B cell (primary cell): ENCODE measurements at regions not wholly inside any gene's neighbourhood (a gene's known extent, or its start where the extent isn't known, plus 50 kb on each side); places are given as distances from the start of the nearest gene placed in this dataset.

Experiments used
- ATAC-seq: fragments of 200-7000 bp; cut with Tn5 transposase; one replicate; pipeline ENCODE4 v1.10.0; 2021; ENCODE audit warnings: low read depth, mild to moderate bottlenecking, moderate number of reproducible peaks, moderate library complexity
- CTCF ChIA-PET: fragments of 350-600 bp; sonication (Branson Sonifier 250); formaldehyde crosslinking; loops from one replicate; lab custom pipeline; 2021; ENCODE audit warnings: antibody characterized with exemption, inconsistent platforms; lab: Charles Lee
- POLR2A ChIA-PET: fragments of 350-600 bp; sonication (Branson Sonifier 250); formaldehyde crosslinking; loops from one replicate; lab custom pipeline; 2021; ENCODE audit warnings: antibody characterized with exemption; lab: Charles Lee
- DNase-seq: peaks from one replicate; pipeline ENCODE4 v3.0.0; 2013
- H2AFZ ChIP-seq: 2 replicates; pipeline ENCODE4 v1.6.1; 2012; ENCODE audit warnings: mild to moderate bottlenecking, low read depth, low read length; ENCODE audit not compliant: insufficient read depth, poor library complexity, severe bottlenecking
- H3K27ac ChIP-seq, 2 donors: 1 replicate in 1 of 2; 2 replicates in 1 of 2; pipeline ENCODE4 v1.5.1; 2012 to 2013; ENCODE audit warnings: low read length in 2 of 2, mild to moderate bottlenecking in 2 of 2, moderate library complexity in 1 of 2
- H3K27me3 ChIP-seq, 4 experiments: fragments of 200-600 bp in 1 of 4; sonication (generic) in 1 of 4; replicated peaks in 1 of 4; 1 replicate in 2 of 4; 2 replicates in 2 of 4; pipeline versions ENCODE4 v1.6.1 to v1.7.0; 2013 to 2016; ENCODE audit warnings: low read length in 3 of 4, mild to moderate bottlenecking in 2 of 4, mixed read lengths in 1 of 4, moderate library complexity in 1 of 4; ENCODE audit not compliant: insufficient read depth in 4 of 4, control insufficient read depth in 3 of 4; ENCODE audit errors: control extremely low read depth in 1 of 4
- H3K36me3 ChIP-seq, 2 experiments: replicated peaks in 1 of 2; 1 replicate in 1 of 2; 2 replicates in 1 of 2; pipeline versions ENCODE4 v1.6.1 to v1.7.1; 2013; ENCODE audit warnings: low read length in 1 of 2; ENCODE audit not compliant: insufficient read depth in 2 of 2, control insufficient read depth in 1 of 2; ENCODE audit errors: control extremely low read depth in 1 of 2, extremely low read depth in 1 of 2
- H3K4me1 ChIP-seq, 2 donors: fragments of 200-600 bp in 1 of 2; sonication (generic) in 1 of 2; 1 replicate in 1 of 2; 2 replicates in 1 of 2; pipeline versions ENCODE4 v1.5.1 to v1.6.1; 2013 to 2017; ENCODE audit warnings: low read length in 2 of 2; ENCODE audit not compliant: control insufficient read depth in 2 of 2, insufficient read depth in 2 of 2
- H3K4me2 ChIP-seq: replicated peaks from 2 replicates; pipeline ENCODE3; 2012; ENCODE audit warnings: mild to moderate bottlenecking, low read depth, low read length; ENCODE audit not compliant: poor library complexity, severe bottlenecking
- H3K4me3 ChIP-seq, 5 experiments: fragments of 200-600 bp in 1 of 5; sonication (generic) in 1 of 5; 1 replicate in 3 of 5; 2 replicates in 2 of 5; pipeline versions ENCODE4 v1.5.1 to v1.7.0; 2011 to 2016; ENCODE audit warnings: low read length in 4 of 5, mild to moderate bottlenecking in 4 of 5, low read depth in 2 of 5, control low read depth in 1 of 5, moderate library complexity in 1 of 5; ENCODE audit not compliant: insufficient read depth in 1 of 5; ENCODE audit errors: control extremely low read depth in 1 of 5, extremely low read depth in 1 of 5
- H3K79me2 ChIP-seq: fragments of 200-600 bp; sonication (generic); one replicate; pipeline ENCODE4 v1.6.0; 2016; ENCODE audit warnings: low read length; ENCODE audit not compliant: control insufficient read depth, insufficient read depth
- H3K9ac ChIP-seq: fragments of 200-600 bp; sonication (generic); 2 replicates; pipeline ENCODE4 v1.6.1; 2017; ENCODE audit warnings: mild to moderate bottlenecking, low read length, moderate library complexity
- H3K9me3 ChIP-seq, 3 donors: one replicate each; pipeline versions ENCODE4 v1.6.1 to v1.7.1; 2013; ENCODE audit warnings: low read length in 2 of 3; ENCODE audit not compliant: control insufficient read depth in 2 of 3, insufficient read depth in 1 of 3; ENCODE audit errors: control extremely low read depth in 1 of 3
- H4K20me1 ChIP-seq: 2 replicates; pipeline ENCODE4 v1.6.0; 2012; ENCODE audit warnings: mild to moderate bottlenecking, low read length; ENCODE audit not compliant: insufficient read depth, control insufficient read depth, poor library complexity, severe bottlenecking
- H3K27ac Mint-ChIP-seq: one replicate; pipeline ENCODE4 v1.8.0; 2021; ENCODE audit warnings: mixed read lengths
- H3K27me3 Mint-ChIP-seq: one replicate; pipeline ENCODE4 v1.8.0; 2021; ENCODE audit warnings: mixed read lengths
- H3K4me1 Mint-ChIP-seq: one replicate; pipeline ENCODE4 v1.8.0; 2021; ENCODE audit warnings: mixed read lengths
- H3K4me3 Mint-ChIP-seq: one replicate; pipeline ENCODE4 v1.8.0; 2021; ENCODE audit warnings: mixed read lengths
- H3K9me3 Mint-ChIP-seq: one replicate; pipeline ENCODE4 v1.8.0; 2022; ENCODE audit warnings: mixed read lengths; ENCODE audit not compliant: insufficient read depth
- CTCF ChIP-seq: fragments of 200-600 bp; IDR thresholded peaks from one replicate; pipeline ENCODE4 v1.8.0; 2022; ENCODE audit warnings: antibody characterized with exemption, mild to moderate bottlenecking
- EZH2 ChIP-seq: IDR thresholded peaks from 2 replicates; pipeline ENCODE4 v1.6.1; 2012; ENCODE audit warnings: borderline replicate concordance, low read depth, mild to moderate bottlenecking, moderate library complexity, low read length; ENCODE audit not compliant: insufficient read depth, poor library complexity, severe bottlenecking
- WGBS: methylation state at CpG from one replicate; pipeline ENCODE4 v1.1.5; 2013; ENCODE audit warnings: missing lambda C conversion rate; ENCODE audit not compliant: insufficient coverage; 5-methylcytosine and 5-hydroxymethylcytosine counted together
- intact Hi-C: fragments of 100-400 bp; cut with micrococcal nuclease; formaldehyde crosslinking; loops from one replicate; pipeline ENCODE4 v1.10.0; 2022

GRCh38 chr2:220334871-220335590 lies 707.6 kb downstream of the SLC4A3 start:
- no peaks in the 10 kb centered on the region for H3K36me3 ChIP-seq
- H3K27ac ChIP-seq = no peak overlapping the region
- no peaks in the 10 kb centered on the region for H3K4me1 Mint-ChIP-seq
- peaks cover 0 to 3% (median 0%) of the 10 kb centered on the region in 3 donors for H3K9me3 ChIP-seq
- TF ChIP-seq CTCF = no peak
- no peak for TF ChIP-seq EZH2
- no peaks in the 10 kb centered on the region for H3K27me3 ChIP-seq
- WGBS = 95% methylated on average over 4 of the region's 4 CpGs
- H3K27ac Mint-ChIP-seq = no peak overlapping the region
- no peaks in the 10 kb centered on the region for H3K4me1 ChIP-seq
- ChIA-PET POLR2A (no interaction called here), CTCF (no interaction called here)
- intact Hi-C loops = no loop called here
- H3K27me3 Mint-ChIP-seq = no peaks in the 10 kb centered on the region
- H4K20me1 ChIP-seq = no peaks in the 10 kb centered on the region
- peaks cover 3% of the 10 kb centered on the region for H3K9me3 Mint-ChIP-seq
- H3K4me2 ChIP-seq = no peak overlapping the region
- no peak overlapping the region for H3K4me3 ChIP-seq
- DNase-seq (no peak), ATAC-seq (no peak)
- no peak overlapping the region for H2AFZ ChIP-seq
- no peak overlapping the region for H3K9ac ChIP-seq
- no peak overlapping the region for H3K4me3 Mint-ChIP-seq
- no peaks in the 10 kb centered on the region for H3K79me2 ChIP-seq

GRCh38 chr2:220335591-220335915 lies 708.1 kb downstream of the SLC4A3 start:
- Histone ChIP-seq H4K20me1 (no peaks in the 10 kb centered on the region), H3K79me2 (no peaks in the 10 kb centered on the region), H3K27me3 (no peaks in the 10 kb centered on the region), H3K4me1 (no peaks in the 10 kb centered on the region), H3K36me3 (no peaks in the 10 kb centered on the region), H3K9me3 (peaks cover 0 to 3% (median 0%) of the 10 kb centered on the region in 3 donors), H3K4me3 (no peak overlapping the region), H3K4me2 (no peak overlapping the region), H3K27ac (no peak overlapping the region), H3K9ac (no peak overlapping the region), H2AFZ (no peak overlapping the region)
- DNase-seq (no peak), ATAC-seq (no peak)
- intact Hi-C loops = no loop called here
- Mint-ChIP-seq H3K4me3 (no peak overlapping the region), H3K27ac (no peak overlapping the region), H3K4me1 (no peaks in the 10 kb centered on the region), H3K9me3 (no peaks in the 10 kb centered on the region), H3K27me3 (no peaks in the 10 kb centered on the region)
- TF ChIP-seq EZH2 = no peak
- no peak for TF ChIP-seq CTCF
- POLR2A ChIA-PET = no interaction called here
- WGBS = 100% methylated on average over 1 of the region's 4 CpGs
- CTCF ChIA-PET = no interaction called here
